Vagina (tissue), 2 donors: ENCODE measurements at regions not wholly inside any gene's neighbourhood (a gene's known extent, or its start where the extent isn't known, plus 50 kb on each side); places are given as distances from the start of the nearest gene placed in this dataset.

Source experiments
- DNase-seq, 2 donors: peaks; one replicate each; pipeline ENCODE4 v3.0.0-alpha.2; 2017; ENCODE audit errors: extremely low spot score in 2 of 2
- H3K27ac ChIP-seq: fragments of 200-600 bp; sonication (generic); one replicate; pipeline ENCODE4 v1.5.1; 2019
- H3K27me3 ChIP-seq: fragments of 200-600 bp; sonication (generic); one replicate; pipeline ENCODE4 v1.5.1; 2019
- H3K36me3 ChIP-seq, 2 donors: fragments of 200-600 bp; sonication (generic); one replicate each; pipeline ENCODE4 v1.5.1; 2017 to 2019
- H3K4me1 ChIP-seq: fragments of 200-600 bp; sonication (generic); one replicate; pipeline ENCODE4 v1.5.1; 2019
- H3K4me3 ChIP-seq, 2 donors: fragments of 200-600 bp; sonication (generic); 1 replicate in 1 of 2; 2 replicates in 1 of 2; pipeline ENCODE4 v1.5.1; 2016 to 2019
- H3K9me3 ChIP-seq: fragments of 200-600 bp; sonication (generic); one replicate; pipeline ENCODE4 v1.5.1; 2019
- CTCF ChIP-seq, 3 experiments: fragments of 450-650 bp in 2 of 3; fragments of 200-600 bp in 1 of 3; sonication (generic) in 1 of 3; IDR thresholded peaks; one replicate each; pipeline ENCODE4 v1.5.1; 2017 to 2019; ENCODE audit warnings: antibody characterized with exemption in 3 of 3, mild to moderate bottlenecking in 2 of 3, moderate library complexity in 2 of 3
- POLR2A ChIP-seq, 2 donors: fragments of 450-650 bp; IDR thresholded peaks; one replicate each; pipeline ENCODE4 v1.6.1; 2017; ENCODE audit warnings: antibody characterized with exemption in 2 of 2, mild to moderate bottlenecking in 2 of 2, moderate library complexity in 2 of 2
- POLR2AphosphoS5 ChIP-seq, 2 donors: sonication (generic); formaldehyde crosslinking; IDR thresholded peaks; one replicate each; pipeline ENCODE4 v1.9.0; 2017; ENCODE audit warnings: antibody characterized with exemption in 2 of 2, mild to moderate bottlenecking in 2 of 2, low read depth in 1 of 2; ENCODE audit not compliant: insufficient read depth in 1 of 2
- intact Hi-C: fragments of 100-400 bp; cut with DNase I; formaldehyde crosslinking; loops from one replicate; pipeline ENCODE4 v1.15.1; 2023

GRCh38 chr6:22621701-22622100 lies 52.3 kb downstream of the HDGFL1 start:
- intact Hi-C loops: no loop called here
- no peaks in the 10 kb centered on the region for H3K9me3 ChIP-seq
- no peak for TF ChIP-seq CTCF (IDR thresholded peaks at IDR 0.05)
- TF ChIP-seq POLR2AphosphoS5 (IDR thresholded peaks at IDR 0.05; ENCODE audit: insufficient read depth in 1 of 2, low read depth in 1 of 2): no peak
- TF ChIP-seq POLR2A (IDR thresholded peaks at IDR 0.05): no peak

GRCh38 chr6:22622351-22622750 lies 53.0 kb downstream of the HDGFL1 start:
- Histone ChIP-seq H3K9me3 (no peaks in the 10 kb centered on the region), H3K27ac (no peak overlapping the region), H3K4me3 (no peak overlapping the region), H3K36me3 (no peaks in the 10 kb centered on the region), H3K4me1 (no peaks in the 10 kb centered on the region), H3K27me3 (no peaks in the 10 kb centered on the region)
- TF ChIP-seq CTCF (IDR thresholded peaks at IDR 0.05) (no peak), POLR2AphosphoS5 (IDR thresholded peaks at IDR 0.05; ENCODE audit: insufficient read depth in 1 of 2, low read depth in 1 of 2) (no peak), POLR2A (IDR thresholded peaks at IDR 0.05) (no peak)
- DNase-seq: no peak
- intact Hi-C loops: no loop called here

More at GRCh38 chr6:22621701-22622100, 52.3 kb downstream of the HDGFL1 start:
- Histone ChIP-seq H3K27ac (no peak overlapping the region), H3K4me1 (no peaks in the 10 kb centered on the region), H3K27me3 (no peaks in the 10 kb centered on the region), H3K36me3 (no peaks in the 10 kb centered on the region), H3K4me3 (no peak overlapping the region)
- no peak for DNase-seq

GRCh38 chr6:22622813-22623212 lies 53.4 kb downstream of the HDGFL1 start:
- intact Hi-C loops: no loop called here
- Histone ChIP-seq H3K9me3 (no peaks in the 10 kb centered on the region), H3K4me1 (no peaks in the 10 kb centered on the region), H3K36me3 (no peaks in the 10 kb centered on the region), H3K4me3 (no peak overlapping the region), H3K27me3 (no peaks in the 10 kb centered on the region), H3K27ac (no peak overlapping the region)
- DNase-seq: no peak
- no peak for TF ChIP-seq POLR2A (IDR thresholded peaks at IDR 0.05)
- no peak for TF ChIP-seq POLR2AphosphoS5 (IDR thresholded peaks at IDR 0.05; ENCODE audit: insufficient read depth in 1 of 2, low read depth in 1 of 2)
- TF ChIP-seq CTCF (IDR thresholded peaks at IDR 0.05): no peak

- Histone ChIP-seq H3K27ac (no peak overlapping the region), H3K27me3 (no peaks in the 10 kb centered on the region), H3K9me3 (no peaks in the 10 kb centered on the region), H3K4me3 (no peak overlapping the region), H3K36me3 (no peaks in the 10 kb centered on the region), H3K4me1 (no peaks in the 10 kb centered on the region)
- no peak for TF ChIP-seq CTCF (IDR thresholded peaks at IDR 0.05)
- no peak for TF ChIP-seq POLR2AphosphoS5 (IDR thresholded peaks at IDR 0.05; ENCODE audit: insufficient read depth in 1 of 2, low read depth in 1 of 2)
- no peak for TF ChIP-seq POLR2A (IDR thresholded peaks at IDR 0.05)
- intact Hi-C loops: no loop called here
- DNase-seq: no peak
Measured at GRCh38 chr6:22627644-22628043, 58.3 kb downstream of the HDGFL1 start.

GRCh38 chr6:22631091-22631490 lies 61.7 kb downstream of the HDGFL1 start:
- intact Hi-C loops: no loop called here
- TF ChIP-seq CTCF (IDR thresholded peaks at IDR 0.05): no peak
- no peak for TF ChIP-seq POLR2AphosphoS5 (IDR thresholded peaks at IDR 0.05; ENCODE audit: insufficient read depth in 1 of 2, low read depth in 1 of 2)
- no peak for TF ChIP-seq POLR2A (IDR thresholded peaks at IDR 0.05)
- H3K27me3 ChIP-seq: no peaks in the 10 kb centered on the region
- no peak overlapping the region for H3K4me3 ChIP-seq
- H3K27ac ChIP-seq: no peak overlapping the region
- no peak for DNase-seq
- no peaks in the 10 kb centered on the region for H3K4me1 ChIP-seq
- H3K36me3 ChIP-seq: no peaks in the 10 kb centered on the region
- no peaks in the 10 kb centered on the region for H3K9me3 ChIP-seq
